Ascending aorta (tissue), 2 donors: ENCODE measurements at regions not wholly inside any gene's neighbourhood (a gene's known extent, or its start where the extent isn't known, plus 50 kb on each side); places are given as distances from the start of the nearest gene placed in this dataset.
A peak's percentile ranks its signal among the peaks of the same experiment; 100 is the strongest.

Experiments
- DNase-seq, 2 donors: peaks; one replicate each; pipeline ENCODE4 v3.0.0-alpha.2; 2019; ENCODE audit warnings: low spot score in 2 of 2
- H3K27ac ChIP-seq, 2 donors: fragments of 200-600 bp; sonication (generic); one replicate each; pipeline ENCODE4 v1.5.1; 2016 to 2017; ENCODE audit warnings: mild to moderate bottlenecking in 1 of 2
- H3K27me3 ChIP-seq: fragments of 200-600 bp; sonication (generic); one replicate; pipeline ENCODE4 v1.5.1; 2017
- H3K36me3 ChIP-seq, 2 donors: fragments of 200-600 bp; sonication (generic); one replicate each; pipeline ENCODE4 v1.5.1; 2016
- H3K4me1 ChIP-seq, 2 donors: fragments of 200-600 bp; sonication (generic); one replicate each; pipeline ENCODE4 v1.5.1; 2016 to 2017; ENCODE audit warnings: mild to moderate bottlenecking in 1 of 2
- H3K4me3 ChIP-seq, 2 donors: fragments of 200-600 bp; sonication (generic); one replicate each; pipeline ENCODE4 v1.5.1; 2016 to 2017; ENCODE audit warnings: mild to moderate bottlenecking in 1 of 2
- H3K9me3 ChIP-seq, 2 donors: fragments of 200-600 bp; sonication (generic); one replicate each; pipeline ENCODE4 v1.5.1; 2016
- intact Hi-C: fragments of 100-400 bp; cut with DNase I; formaldehyde crosslinking; loops from one replicate; pipeline ENCODE4 v1.15.1; 2023
- TF ChIP-seq, protein P1 (sequence below), 3 experiments: fragments of 200-600 bp in 2 of 3; fragments of 450-650 bp in 1 of 3; sonication (generic) in 2 of 3; IDR thresholded peaks; one replicate each; pipeline ENCODE4 v1.5.1; 2016 to 2019; ENCODE audit warnings: antibody characterized with exemption in 3 of 3, mild to moderate bottlenecking in 1 of 3, moderate library complexity in 1 of 3

GRCh38 chr5:67699560-67699959 lies 503.0 kb upstream of the CD180 start:
- H3K27ac ChIP-seq, result no peak overlapping the region
- H3K4me3 ChIP-seq, result no peak overlapping the region
- no peak for DNase-seq
- H3K27me3 ChIP-seq, result no peaks in the 10 kb centered on the region
- H3K36me3 ChIP-seq, result no peaks in the 10 kb centered on the region
- intact Hi-C loops, result loop anchor here (5.0 kb wide), 1 partner anchor 73 kb away; no protein-coding TSS in a partner anchor
- H3K9me3 ChIP-seq, result peaks cover 9 to 25% of the 10 kb centered on the region in 2 donors
- H3K4me1 ChIP-seq, result peaks cover 0 to 12% of the 10 kb centered on the region in 2 donors
- TF ChIP-seq, protein P1, sequence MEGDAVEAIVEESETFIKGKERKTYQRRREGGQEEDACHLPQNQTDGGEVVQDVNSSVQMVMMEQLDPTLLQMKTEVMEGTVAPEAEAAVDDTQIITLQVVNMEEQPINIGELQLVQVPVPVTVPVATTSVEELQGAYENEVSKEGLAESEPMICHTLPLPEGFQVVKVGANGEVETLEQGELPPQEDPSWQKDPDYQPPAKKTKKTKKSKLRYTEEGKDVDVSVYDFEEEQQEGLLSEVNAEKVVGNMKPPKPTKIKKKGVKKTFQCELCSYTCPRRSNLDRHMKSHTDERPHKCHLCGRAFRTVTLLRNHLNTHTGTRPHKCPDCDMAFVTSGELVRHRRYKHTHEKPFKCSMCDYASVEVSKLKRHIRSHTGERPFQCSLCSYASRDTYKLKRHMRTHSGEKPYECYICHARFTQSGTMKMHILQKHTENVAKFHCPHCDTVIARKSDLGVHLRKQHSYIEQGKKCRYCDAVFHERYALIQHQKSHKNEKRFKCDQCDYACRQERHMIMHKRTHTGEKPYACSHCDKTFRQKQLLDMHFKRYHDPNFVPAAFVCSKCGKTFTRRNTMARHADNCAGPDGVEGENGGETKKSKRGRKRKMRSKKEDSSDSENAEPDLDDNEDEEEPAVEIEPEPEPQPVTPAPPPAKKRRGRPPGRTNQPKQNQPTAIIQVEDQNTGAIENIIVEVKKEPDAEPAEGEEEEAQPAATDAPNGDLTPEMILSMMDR (IDR thresholded peaks at IDR 0.05), result no peak

GRCh38 chr5:67696446-67696845 lies 499.8 kb upstream of the CD180 start:
- H3K27ac ChIP-seq, result no peak overlapping the region
- intact Hi-C loops, result loop anchor here (5.0 kb wide), 1 partner anchor 76 kb away; no protein-coding TSS in a partner anchor

GRCh38 chr5:67695369-67695768 lies 498.8 kb upstream of the CD180 start:
- Histone ChIP-seq H3K27ac (peak overlapping the region; percentile 61 to 73), H3K9me3 (no peaks in the 10 kb centered on the region), H3K27me3 (no peaks in the 10 kb centered on the region), H3K4me3 (no peak overlapping the region), H3K36me3 (no peaks in the 10 kb centered on the region), H3K4me1 (peaks cover 0 to 24% of the 10 kb centered on the region in 2 donors)
- no peak for DNase-seq
- TF ChIP-seq, protein P1 (IDR thresholded peaks at IDR 0.05), result no peak
- intact Hi-C loops, result loop anchor here (2.0 to 5.0 kb wide), 2 partner anchors 77 to 519 kb away; partner anchors contain the start of gene PIK3R1

More at GRCh38 chr5:67696446-67696845, 499.8 kb upstream of the CD180 start:
- Histone ChIP-seq H3K4me3 (no peak overlapping the region), H3K36me3 (no peaks in the 10 kb centered on the region), H3K4me1 (peaks cover 0 to 24% of the 10 kb centered on the region in 2 donors), H3K9me3 (peaks cover 0 to 3% of the 10 kb centered on the region in 2 donors), H3K27me3 (no peaks in the 10 kb centered on the region)
- TF ChIP-seq, protein P1 (IDR thresholded peaks at IDR 0.05), result no peak
- DNase-seq, result no peak

DNA sequence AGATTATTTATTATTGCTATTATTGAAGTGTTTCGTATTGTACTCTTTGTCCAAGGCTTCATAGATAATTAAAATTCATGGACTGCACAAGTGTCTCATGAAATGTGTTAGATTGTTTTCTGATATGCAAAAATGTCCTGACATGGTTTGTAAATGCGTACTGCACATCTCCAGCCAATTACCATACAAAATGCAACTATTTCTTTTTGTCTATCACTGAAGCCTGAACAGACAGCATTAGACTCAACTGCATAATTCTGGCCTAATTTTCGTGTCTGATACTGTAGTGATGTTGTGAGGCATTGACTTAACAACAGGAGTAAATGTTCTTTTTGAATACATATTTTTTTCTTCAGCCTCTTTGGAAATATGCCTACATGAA lies 498.2 kb upstream of the CD180 start:
- peaks cover 0 to 24% of the 10 kb centered on the region in 2 donors for H3K4me1 ChIP-seq
- H3K9me3 ChIP-seq, result no peaks in the 10 kb centered on the region
- H3K27ac ChIP-seq, result peak overlapping the region; percentile 61 to 73
- no peaks in the 10 kb centered on the region for H3K27me3 ChIP-seq
- DNase-seq, result no peak
- no peaks in the 10 kb centered on the region for H3K36me3 ChIP-seq
- TF ChIP-seq, protein P1 (IDR thresholded peaks at IDR 0.05), result no peak
- no peak overlapping the region for H3K4me3 ChIP-seq
- intact Hi-C loops, result loop anchor here (1.0 to 5.0 kb wide), 6 partner anchors 46 to 572 kb away; partner anchors contain the start of gene PIK3R1

DNA sequence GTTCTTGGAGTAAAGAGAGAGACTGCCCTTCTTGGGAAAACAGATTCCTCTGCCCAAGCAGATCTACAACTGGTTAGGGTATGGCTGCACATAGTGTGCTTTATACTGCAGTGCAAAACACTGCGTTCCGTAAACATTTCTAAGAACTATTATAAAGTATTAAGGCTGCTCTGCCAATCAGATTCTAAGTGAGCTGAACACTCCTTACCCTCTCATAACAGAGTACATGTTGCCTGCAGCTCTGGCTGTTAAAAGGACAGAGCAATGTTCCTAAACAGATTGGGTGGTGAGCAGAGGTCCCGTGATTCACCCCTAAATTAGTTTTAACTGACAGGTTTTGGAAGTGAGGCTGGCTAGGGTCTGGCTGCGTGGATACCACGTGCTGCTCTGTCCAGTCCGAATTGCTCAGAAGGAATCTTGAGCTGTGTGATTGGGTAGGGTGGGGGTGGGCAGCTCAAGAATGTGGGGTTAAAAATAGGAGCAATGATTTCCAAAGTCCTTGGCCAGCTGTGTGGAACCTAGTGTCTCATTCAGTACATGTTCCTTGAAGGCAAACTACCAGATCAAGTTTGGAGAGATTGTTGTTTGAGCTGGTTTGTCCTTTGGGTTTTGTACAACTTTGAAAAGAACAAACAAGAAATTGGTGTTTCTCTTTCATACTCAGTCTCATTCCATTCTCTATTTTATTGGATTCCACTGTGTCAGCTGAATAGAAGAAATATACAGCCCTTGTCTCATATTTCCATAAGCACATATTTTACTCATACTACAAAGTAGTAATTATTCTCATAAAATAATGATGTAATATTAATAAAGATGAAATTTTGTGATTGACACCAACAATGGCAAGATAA lies 497.6 kb upstream of the CD180 start:
- no peaks in the 10 kb centered on the region for H3K36me3 ChIP-seq
- TF ChIP-seq, protein P1 (IDR thresholded peaks at IDR 0.05), result no peak
- H3K27me3 ChIP-seq, result no peaks in the 10 kb centered on the region
- no peaks in the 10 kb centered on the region for H3K9me3 ChIP-seq
- peaks cover 0 to 24% of the 10 kb centered on the region in 2 donors for H3K4me1 ChIP-seq
- DNase-seq, result peak; percentile 74 to 96
- H3K27ac ChIP-seq, result peak overlapping the region; percentile 73 to 76
- no peak overlapping the region for H3K4me3 ChIP-seq
- intact Hi-C loops, result loop anchor here (1.0 to 5.0 kb wide), 5 partner anchors 46 to 573 kb away; partner anchors contain the start of gene PIK3R1
